HG03060 (cell line): ENCODE measurements at regions not wholly inside any gene's neighbourhood (a gene's known extent, or its start where the extent isn't known, plus 50 kb on each side); places are given as distances from the start of the nearest gene placed in this dataset.

ENCODE experiments used
- ATAC-seq: cut with Tn5 transposase; IDR thresholded peaks from one replicate; pipeline ENCODE4 v1.9.1; 2021; ENCODE audit warnings: low read depth, moderate number of reproducible peaks; ENCODE audit not compliant: unreplicated experiment

DNA sequence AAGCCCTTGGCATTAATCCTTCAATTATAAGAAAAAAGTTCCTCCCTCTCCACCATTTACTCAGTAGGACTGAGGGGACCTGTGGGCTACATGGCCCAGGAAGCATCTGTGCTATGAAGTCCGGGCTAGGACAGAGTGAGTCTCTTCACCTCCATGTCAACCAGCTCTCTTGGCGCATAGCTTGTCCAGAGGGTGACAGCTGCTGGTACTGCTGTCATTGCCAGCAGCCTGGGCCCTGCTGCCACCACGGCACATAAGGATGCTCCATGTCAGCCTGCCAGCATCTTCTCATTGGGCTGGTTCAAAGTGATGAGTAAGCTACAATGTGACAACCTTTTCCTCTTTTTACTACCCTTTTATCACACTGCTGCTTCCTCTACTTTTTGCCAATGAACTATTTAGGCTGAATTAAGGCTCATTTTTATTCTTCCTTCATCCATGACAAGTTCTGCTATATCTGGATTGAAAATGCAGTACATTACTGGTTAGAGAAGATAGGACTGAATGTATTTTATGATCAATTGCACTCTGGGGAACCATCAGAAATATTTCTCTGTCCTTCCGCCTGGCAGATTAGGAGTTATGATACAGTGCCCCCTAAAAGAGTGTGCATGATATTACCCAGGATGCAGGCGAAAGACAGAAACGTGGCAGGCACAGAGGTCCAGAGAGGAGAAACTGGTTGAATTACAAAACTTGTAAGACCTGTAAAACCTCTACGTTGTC is 258.9 kb upstream of the TNP1 start:
- no peak for ATAC-seq

DNA sequence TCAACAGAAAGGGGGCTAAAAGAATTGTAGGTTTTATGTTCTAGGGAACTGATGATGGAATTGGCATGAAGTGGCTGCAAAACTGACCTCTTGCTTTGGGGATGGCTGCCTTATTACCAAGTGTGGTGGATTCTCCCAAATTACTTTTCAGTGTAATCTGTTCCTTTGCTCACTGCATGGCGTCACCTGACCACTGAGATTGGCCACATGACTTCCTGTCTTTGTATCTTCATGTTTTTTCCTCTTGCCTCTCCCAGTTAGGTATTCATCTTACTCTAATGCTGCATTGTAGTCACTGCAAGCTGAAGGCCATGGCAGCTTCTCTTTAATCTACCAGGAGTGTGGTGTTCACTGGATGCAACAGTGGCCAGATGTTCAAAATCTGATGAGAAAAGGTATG is 257.7 kb upstream of the TNP1 start:
- ATAC-seq, result no peak

DNA sequence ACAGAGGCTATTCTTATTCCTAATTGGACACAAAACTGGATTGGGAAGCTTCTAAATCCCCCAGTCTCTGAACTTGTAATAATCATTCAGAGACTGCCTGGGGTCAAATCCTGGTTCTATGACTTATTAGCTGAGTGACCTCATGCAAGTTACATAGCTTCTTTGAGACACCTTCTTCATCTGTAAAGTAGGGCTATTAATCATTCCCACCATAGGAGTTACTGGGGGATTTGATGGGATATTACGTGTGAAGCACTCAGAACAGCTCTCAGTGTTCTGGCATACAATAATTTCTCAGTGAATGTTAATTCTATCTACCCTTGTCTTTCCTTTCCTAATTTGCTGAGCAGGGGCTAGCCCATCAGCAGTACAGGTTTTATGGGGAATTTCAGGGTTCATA is 256.7 kb upstream of the TNP1 start:
- no peak for ATAC-seq

DNA sequence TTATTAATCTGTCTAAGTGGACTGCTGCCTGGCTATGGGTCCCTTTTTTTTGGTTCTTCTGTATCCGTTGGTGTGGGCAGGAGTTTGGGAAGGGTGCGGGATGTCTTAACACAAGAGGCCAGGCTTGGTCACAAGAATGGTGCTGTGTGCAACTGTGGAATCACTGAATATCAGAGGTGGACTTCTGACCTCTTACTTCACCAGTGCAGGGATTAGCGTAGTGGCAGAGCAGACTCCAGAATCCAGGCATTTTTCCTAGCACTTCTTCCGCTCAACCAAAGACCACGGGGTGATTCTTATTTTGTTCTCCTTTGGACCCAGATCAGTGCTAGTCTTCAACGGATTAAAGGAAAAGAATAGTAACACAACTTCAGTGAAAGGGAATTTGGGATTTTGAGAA is 254.3 kb upstream of the TNP1 start:
- no peak for ATAC-seq

DNA sequence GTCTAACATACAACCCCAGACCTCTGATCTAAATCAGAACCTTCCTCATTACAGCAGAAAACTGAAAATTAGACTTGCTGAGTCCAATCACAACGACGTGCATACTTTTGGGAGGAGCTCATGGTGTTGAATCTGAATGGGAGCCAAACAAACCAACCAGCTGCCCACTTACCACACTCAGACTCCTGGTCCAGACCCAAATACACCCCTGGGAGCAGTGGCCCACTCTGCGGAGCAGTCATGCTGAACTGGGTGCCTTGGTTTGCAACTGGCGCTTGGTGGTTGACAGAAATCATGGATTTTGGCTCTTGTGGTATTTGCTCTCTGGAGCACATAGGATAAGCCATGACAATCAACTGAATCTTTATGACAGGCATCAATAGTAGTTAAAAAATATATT is 253.6 kb upstream of the TNP1 start:
- no peak for ATAC-seq

DNA sequence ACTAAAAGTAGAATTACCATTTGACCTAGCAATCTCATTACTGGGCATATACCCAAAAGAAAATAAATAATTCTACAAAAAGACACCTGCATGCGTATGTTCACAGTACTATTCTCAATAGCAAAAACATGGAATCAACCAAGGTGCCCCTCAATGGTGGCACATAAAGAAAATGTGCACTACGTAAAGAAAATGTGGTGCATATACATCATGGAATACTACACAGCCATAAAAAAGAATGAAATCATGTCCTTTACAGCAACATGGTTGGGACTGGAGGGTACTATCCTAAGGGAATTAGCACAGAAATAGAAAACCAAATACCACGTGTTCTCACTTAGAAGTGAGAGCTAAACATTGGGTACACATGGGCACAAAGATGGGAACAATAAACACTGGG is 250.7 kb upstream of the TNP1 start:
- ATAC-seq, result no peak

DNA sequence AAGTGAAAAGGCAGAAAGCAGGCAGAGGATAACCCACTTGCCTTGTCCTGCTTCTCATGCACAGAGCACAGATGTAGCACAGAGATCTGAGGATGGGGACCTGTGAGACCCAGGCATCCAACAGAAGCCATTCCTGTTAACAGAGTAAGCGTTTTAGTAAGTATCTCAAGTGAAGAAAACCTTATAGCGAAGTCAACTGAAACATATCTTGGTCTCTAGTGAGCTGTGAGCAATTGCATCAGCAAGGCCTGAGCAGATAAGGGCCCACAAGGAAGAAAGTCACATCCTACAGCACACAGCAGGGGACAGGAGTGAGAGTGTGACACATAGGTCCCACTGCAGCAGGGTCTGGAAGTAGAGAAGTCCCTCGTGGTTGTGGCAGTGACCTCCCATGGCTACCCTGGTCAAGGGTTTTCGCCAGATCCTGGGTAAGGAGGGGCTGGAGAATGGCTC is 248.7 kb upstream of the TNP1 start:
- no peak for ATAC-seq

DNA sequence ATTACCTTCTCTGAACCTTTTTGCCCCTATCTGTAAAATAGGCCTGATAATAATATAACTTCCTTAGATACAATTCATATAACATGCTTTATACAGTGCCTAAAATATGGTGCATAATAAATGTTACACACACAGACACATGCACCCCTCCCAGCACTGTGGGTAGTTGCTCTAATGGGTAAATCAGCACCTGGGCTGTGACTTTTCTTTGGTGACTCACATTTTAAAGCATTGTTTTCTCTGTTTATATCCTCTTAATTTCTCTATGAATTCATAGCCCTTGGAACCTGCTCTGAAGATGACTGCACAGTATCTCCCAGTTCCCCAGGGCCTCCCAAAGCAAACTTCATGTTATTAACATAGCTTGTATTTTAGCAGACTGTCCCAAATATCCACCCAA is 248.2 kb upstream of the TNP1 start:
- ATAC-seq, result no peak

DNA sequence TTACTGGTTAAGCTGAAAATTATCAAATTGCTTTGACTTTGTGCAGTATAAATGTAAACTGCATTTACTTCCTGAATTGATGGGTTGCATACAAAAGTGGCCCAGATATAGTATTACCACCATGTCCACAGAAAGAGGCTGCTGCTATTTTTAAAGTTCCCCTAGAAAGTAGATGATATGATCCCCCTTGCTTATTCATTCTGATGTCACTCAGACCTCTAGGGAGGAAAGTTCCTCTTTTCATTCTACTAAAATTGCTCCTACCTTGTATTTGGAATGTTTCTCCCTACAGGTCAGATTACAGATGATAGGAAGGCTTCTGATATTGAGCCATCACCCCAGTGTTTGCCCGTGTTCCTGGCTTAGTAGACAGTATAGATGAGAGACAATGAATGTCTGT is 247.6 kb upstream of the TNP1 start:
- no peak for ATAC-seq

DNA sequence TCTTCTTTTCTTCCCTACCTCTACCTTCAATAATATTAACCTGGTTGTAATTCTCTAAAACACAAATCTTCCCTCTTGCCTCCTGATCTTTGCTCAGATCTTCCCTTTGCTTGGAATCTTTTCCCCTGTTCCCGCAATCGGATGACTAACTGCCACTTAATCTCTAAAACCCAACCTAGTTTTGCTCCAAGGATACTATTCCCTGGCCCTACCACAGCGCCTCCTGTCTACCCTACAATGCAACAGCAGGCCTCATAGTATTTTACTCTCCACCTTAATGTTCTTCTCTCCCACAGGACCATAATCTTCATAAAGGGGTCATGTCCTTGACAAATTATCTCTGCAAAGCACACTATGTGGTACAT is 246.8 kb upstream of the TNP1 start:
- no peak for ATAC-seq

DNA sequence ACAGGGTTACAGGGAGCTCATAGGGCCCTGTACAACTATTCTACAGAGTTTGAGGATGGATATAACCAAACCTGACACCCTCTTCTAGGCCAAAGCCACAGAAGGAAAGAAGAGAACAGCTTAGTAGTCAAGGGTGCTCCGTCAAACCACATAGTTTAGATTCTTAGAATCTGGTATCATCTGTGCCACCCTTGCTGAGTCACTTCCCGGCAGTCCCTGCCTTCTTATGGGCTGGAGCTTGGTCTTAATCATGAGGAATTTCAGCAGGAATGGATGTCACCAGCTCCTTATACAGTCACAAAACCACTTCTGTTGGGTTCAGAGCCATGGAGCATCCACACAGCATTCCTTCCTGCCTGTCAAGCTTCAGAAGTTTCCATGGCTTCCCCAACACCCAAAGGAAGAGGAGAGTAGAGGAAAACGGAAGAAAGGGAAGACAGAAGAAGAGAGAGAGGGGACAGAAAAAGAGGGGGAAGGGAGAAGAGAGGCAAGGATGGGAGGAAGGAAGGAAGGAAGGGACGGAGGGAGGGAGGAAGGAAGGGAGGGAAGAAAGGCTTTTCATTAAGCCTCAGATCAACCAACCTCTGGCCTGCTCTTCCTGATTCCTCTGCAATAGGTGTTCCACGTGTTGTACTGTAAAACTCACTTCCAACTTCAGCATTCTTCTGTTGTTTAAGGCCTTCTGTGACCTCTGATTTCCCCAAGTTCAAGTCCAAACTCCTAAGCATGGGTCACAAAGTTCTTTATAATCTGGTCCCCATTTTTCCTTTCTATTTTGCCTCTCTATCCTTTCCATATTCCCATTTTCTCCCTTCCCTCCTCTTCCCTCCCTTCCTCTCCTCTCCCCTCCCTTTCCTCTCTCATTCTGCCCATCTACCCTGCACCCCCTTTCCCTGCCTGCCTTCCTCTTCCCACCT is 246.1 kb upstream of the TNP1 start:
- no peak for ATAC-seq

DNA sequence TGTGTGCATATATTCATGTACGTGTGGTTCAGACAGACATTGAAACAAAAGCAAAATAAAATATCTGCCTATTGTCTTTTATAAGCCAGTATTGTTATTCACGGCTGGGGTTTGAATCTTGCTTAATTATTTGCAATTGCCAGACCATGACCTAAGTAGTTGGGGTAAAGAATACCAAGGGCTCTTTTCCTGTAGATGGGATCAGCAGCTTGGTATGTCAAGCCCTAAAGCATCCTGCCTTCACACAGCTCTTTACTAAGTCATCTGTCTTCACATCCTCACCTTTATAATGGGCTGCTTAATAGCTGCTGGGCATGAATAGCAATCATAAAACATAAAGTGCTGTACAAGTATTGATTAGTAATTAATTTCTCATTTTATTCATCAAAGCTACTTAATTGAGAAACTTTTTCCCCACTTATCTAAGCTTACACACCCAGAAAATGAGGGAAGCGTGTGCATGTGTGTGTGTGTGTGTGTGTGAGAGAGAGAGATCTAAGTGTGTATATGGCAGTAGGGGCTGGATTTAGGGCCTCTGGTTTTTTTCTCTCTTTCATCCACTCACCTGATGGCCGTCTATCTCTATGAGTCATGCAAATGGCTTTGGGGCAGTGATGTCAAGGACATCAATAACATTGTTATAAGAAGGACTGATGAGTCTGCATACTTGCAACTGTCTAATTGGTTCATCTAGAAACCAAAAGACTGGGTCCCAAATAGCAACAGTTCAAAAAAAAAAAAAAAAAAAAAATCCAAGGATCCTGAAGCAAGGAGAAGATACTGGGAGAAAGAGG is 244.1 kb upstream of the TNP1 start:
- ATAC-seq, result no peak

DNA sequence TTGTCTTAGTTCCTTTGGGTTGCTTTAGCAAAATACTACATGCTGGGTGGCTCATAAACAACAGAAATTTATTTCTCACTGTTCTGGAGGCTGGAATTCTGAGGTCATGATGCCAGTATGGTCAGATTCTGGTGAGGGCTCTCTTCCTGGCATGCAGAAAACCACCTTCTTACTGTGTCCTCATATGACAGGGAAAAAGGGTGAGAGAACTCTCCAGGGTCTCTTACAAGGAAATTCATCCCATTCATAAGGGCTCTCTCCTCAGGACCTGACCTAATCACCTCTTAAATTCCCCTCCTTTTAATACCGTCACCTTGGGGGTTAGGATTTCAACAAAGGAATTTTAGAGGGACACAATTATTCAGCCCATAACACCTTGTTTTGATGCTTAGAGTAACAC is 243.1 kb upstream of the TNP1 start:
- ATAC-seq, result no peak

DNA sequence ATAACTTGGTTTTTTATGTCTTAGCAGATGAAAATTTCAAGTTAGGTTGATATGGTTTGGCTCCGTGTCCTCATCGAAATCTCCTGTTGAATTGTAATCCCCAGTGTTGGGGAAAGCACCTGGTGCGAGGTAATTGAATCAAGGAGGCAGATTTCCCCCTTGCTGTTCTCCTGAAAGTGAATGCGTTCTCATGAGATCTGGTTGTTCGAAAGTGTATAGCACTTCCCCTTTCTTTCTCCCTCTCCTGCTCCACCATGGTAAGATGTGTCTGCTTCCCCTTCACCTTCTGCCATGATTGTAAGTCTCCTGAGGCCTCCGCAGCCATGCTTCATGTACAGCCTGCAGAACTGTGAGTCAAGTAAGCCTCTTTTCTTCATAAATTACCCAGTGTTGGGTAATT is 242.1 kb upstream of the TNP1 start:
- ATAC-seq, result no peak

DNA sequence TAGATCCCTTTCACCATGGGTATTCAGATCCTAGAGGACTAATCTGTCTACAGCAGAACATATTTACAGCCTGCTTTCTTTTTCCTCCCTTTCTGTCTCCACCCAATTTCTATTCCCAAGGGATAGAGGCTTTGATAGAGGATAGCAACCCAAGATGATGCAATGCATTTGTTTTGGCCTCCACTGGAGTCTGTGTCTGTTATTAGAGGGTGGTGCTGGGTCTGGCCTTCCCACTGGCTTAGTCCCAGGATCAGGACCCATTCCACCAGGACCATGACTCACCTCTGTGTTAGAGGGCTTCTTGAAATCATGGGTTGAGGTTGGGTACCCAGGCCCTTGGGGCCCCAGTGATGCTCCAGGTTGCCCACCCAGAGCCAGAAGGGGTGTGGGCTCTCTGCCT is 239.7 kb upstream of the TNP1 start:
- ATAC-seq, result no peak

DNA sequence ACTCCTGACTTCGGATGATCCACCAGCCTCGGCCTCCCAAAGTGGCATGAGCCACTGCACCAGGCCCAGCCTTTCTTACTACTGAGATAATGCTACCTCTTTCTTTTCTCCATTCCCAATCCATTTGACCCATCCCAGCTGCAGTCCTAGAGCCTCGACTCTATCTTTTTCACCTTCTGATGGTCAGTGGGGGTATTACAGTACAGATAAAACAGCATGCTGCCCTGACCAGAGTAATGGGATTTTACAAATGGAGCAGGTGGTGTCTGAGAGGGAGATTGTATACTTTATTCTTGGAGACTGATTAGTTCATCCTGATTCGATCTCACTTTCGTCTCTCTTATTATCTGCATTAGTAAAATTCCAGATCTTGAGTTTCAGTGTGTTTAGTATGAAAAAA is 238.6 kb upstream of the TNP1 start:
- ATAC-seq, result no peak

DNA sequence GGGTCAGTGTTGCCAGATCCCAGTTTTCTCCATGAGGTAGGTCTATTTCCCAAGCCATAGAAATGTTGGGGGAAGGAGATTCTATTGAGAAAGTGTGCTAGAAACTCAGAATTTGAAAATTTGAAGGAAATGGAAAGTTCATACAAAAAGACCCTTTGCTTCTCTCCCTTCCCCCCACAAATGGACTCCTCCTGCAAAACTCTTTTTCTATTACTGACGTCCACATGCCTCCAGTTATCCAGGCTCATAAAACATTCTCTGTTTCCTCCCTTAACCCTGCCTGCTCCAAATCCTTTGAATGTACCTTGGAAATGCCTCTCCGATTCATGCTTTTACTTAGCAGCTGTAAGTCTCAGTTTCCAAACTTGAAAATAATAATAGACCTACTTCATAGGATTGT is 237.5 kb upstream of the TNP1 start:
- no peak for ATAC-seq

DNA sequence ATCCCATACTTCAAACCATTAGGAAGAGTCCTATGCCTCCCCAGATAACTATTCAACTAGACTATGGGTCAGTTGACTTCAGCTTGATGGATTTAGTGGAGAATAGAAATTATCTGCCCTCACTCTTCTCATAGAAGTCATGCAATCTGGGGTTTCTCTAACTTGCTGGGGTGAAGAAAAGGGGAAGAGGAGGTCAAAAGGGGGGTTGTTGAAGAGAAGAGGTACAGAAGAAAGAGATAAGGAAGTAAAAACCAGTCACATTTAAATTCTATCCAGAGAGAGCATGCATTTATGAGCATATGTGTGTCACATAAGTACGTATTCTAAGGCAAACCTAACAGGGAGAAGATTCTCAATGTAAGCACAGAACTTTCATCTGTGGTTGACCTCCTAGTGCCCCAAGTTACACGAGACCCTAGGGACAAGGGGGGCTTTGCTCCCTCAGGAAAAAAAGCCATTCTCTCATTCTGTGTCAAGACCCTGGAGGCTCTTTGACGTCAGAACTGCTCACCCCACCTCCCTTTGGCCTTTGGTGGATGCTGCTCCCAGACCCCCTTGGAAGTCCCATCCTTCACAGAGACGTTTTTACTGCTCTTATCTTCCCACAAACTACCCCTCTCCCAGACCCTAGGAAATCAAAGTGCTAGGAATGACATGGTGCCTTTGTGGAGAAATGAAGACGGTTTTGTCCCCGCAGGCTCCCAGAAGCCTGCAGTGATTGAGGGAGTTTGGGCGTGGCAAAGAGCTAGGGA is 236.8 kb upstream of the TNP1 start:
- ATAC-seq, result no peak

DNA sequence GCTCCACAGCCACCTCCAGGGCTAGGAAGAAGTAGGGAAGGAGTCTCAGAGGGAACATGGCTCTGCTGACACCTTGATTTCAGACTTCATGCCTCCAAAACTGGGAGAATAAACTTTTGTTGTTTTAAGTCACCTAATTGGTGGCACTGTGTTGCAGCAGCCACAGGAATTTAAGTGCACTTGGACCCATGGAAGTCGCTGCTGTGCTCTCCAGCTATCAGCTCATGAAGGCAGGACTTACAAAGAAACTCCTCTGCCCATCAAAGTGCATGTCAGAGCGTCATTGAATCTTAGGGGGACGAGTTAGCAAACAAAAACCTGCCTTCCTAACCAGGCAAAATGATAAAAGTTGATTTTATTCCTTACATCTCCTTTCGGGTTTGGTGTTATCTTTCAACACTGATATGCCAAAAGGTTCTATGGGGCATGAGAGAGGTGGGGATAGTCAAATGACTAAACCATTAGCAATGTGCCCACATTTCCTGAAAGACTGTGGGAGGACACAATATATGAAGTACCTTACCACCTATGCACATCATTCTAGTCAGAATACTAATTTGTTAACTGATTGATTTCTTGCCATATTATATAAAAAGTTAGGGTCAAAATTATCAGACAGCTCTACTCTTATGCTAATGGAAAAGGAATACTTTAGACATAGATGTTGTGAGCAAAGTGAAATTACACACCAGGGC is 235.8 kb upstream of the TNP1 start:
- ATAC-seq, result no peak
